Astrocyte (in vitro differentiated cells and primary cell): ENCODE measurements at regions not wholly inside any gene's neighbourhood (a gene's known extent, or its start where the extent isn't known, plus 50 kb on each side); places are given as distances from the start of the nearest gene placed in this dataset.

Experiments used
- EZH2 ChIP-seq: IDR thresholded peaks from 2 replicates; pipeline ENCODE4 v1.6.1; 2012; ENCODE audit warnings: mild to moderate bottlenecking, low read length, inconsistent platforms; ENCODE audit not compliant: insufficient read depth
- TF ChIP-seq, protein P1 (sequence below): IDR thresholded peaks from 2 replicates; pipeline ENCODE4 v1.5.1; 2011; ENCODE audit warnings: low read depth, mild to moderate bottlenecking, inconsistent platforms, low read length, moderate library complexity; ENCODE audit not compliant: insufficient read depth

DNA sequence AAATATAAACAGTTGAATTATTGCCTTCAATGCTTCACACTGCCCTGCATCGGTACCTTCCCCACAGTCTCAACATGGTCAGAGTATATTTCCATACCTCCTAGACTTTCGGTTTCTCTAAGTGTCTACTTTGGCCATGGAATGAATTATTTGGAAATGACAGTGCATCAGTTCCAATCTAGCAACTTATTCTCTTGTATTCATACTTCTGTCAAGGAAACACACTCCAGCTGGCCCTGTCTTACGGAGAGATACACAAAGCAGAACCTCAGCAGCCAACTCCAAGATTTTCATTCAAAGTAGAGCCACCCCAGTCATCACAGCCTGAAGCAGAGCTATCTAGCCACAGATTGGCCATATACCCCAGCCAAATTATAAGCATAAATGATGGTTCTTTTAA lies 518.4 kb upstream of the UBE2E2 start:
- TF ChIP-seq EZH2 = no peak
- TF ChIP-seq, protein P1, sequence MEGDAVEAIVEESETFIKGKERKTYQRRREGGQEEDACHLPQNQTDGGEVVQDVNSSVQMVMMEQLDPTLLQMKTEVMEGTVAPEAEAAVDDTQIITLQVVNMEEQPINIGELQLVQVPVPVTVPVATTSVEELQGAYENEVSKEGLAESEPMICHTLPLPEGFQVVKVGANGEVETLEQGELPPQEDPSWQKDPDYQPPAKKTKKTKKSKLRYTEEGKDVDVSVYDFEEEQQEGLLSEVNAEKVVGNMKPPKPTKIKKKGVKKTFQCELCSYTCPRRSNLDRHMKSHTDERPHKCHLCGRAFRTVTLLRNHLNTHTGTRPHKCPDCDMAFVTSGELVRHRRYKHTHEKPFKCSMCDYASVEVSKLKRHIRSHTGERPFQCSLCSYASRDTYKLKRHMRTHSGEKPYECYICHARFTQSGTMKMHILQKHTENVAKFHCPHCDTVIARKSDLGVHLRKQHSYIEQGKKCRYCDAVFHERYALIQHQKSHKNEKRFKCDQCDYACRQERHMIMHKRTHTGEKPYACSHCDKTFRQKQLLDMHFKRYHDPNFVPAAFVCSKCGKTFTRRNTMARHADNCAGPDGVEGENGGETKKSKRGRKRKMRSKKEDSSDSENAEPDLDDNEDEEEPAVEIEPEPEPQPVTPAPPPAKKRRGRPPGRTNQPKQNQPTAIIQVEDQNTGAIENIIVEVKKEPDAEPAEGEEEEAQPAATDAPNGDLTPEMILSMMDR = no peak
